ENCODE measurements at regions not wholly inside any gene's neighbourhood (a gene's known extent, or its start where the extent isn't known, plus 50 kb on each side); places are given as distances from the start of the nearest gene placed in this dataset.

DNA sequence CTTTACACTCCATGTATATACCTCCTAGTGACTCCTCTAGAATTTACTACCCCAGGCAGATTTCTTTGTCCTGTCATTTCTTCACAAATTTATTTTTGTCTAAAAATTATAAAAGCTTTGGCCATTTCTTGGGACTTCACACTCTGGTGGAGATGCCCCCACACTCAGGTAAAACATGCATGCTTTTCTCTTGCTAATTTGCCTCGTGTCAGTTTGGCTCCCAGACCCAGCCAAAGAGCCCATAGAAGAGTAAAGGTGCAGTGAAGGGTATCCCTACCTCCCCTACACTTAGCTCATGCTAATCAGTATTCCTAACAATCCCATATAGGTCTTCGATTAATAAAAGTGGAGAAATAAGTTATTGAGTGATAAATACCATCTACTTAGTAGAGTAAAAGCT, 256.5 kb upstream of the KRR1 start (continued):
- TF ChIP-seq, protein P1, sequence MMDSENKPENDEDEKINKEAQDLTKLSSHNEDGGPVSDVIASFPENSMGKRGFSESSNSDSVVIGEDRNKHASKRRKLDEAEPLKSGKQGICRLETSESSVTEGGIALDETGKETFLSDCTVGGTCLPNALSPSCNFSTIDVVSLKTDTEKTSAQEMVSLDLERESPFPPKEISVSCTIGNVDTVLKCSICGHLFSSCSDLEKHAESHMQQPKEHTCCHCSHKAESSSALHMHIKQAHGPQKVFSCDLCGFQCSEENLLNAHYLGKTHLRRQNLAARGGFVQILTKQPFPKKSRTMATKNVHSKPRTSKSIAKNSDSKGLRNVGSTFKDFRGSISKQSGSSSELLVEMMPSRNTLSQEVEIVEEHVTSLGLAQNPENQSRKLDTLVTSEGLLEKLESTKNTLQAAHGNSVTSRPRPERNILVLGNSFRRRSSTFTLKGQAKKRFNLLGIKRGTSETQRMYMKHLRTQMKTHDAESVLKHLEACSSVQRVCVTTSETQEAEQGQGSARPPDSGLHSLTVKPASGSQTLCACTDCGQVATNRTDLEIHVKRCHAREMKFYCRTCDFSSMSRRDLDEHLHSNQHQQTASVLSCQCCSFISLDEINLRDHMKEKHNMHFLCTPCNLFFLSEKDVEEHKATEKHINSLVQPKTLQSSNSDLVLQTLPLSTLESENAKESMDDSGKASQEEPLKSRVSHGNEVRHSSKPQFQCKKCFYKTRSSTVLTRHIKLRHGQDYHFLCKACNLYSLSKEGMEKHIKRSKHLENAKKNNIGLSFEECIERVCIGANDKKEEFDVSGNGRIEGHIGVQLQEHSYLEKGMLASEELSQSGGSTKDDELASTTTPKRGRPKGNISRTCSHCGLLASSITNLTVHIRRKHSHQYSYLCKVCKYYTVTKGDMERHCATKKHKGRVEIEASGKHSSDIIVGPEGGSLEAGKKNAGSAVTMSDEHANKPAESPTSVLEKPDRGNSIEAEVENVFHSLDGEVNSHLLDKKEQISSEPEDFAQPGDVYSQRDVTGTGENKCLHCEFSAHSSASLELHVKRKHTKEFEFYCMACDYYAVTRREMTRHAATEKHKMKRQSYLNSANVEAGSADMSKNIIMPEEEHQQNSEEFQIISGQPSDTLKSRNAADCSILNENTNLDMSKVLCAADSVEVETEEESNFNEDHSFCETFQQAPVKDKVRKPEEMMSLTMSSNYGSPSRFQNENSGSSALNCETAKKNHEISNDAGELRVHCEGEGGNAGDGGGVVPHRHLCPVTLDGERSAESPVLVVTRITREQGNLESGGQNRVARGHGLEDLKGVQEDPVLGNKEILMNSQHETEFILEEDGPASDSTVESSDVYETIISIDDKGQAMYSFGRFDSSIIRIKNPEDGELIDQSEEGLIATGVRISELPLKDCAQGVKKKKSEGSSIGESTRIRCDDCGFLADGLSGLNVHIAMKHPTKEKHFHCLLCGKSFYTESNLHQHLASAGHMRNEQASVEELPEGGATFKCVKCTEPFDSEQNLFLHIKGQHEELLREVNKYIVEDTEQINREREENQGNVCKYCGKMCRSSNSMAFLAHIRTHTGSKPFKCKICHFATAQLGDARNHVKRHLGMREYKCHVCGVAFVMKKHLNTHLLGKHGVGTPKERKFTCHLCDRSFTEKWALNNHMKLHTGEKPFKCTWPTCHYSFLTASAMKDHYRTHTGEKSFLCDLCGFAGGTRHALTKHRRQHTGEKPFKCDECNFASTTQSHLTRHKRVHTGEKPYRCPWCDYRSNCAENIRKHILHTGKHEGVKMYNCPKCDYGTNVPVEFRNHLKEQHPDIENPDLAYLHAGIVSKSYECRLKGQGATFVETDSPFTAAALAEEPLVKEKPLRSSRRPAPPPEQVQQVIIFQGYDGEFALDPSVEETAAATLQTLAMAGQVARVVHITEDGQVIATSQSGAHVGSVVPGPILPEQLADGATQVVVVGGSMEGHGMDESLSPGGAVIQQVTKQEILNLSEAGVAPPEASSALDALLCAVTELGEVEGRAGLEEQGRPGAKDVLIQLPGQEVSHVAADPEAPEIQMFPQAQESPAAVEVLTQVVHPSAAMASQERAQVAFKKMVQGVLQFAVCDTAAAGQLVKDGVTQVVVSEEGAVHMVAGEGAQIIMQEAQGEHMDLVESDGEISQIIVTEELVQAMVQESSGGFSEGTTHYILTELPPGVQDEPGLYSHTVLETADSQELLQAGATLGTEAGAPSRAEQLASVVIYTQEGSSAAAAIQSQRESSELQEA (CRISPR knock-in tag; IDR thresholded peaks at IDR 0.05; ENCODE audit: not compliant biosample characterization), result no peak
- TF ChIP-seq ZNF839 (CRISPR knock-in tag; IDR thresholded peaks at IDR 0.05; ENCODE audit: borderline replicate concordance) (no peak), KDM6A (CRISPR knock-in tag; IDR thresholded peaks at IDR 0.05; ENCODE audit: low read depth) (no peak)
- TF ChIP-seq, protein P2, sequence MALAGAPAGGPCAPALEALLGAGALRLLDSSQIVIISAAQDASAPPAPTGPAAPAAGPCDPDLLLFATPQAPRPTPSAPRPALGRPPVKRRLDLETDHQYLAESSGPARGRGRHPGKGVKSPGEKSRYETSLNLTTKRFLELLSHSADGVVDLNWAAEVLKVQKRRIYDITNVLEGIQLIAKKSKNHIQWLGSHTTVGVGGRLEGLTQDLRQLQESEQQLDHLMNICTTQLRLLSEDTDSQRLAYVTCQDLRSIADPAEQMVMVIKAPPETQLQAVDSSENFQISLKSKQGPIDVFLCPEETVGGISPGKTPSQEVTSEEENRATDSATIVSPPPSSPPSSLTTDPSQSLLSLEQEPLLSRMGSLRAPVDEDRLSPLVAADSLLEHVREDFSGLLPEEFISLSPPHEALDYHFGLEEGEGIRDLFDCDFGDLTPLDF (CRISPR knock-in tag; IDR thresholded peaks at IDR 0.05), result no peak
- TF ChIP-seq, protein P3, sequence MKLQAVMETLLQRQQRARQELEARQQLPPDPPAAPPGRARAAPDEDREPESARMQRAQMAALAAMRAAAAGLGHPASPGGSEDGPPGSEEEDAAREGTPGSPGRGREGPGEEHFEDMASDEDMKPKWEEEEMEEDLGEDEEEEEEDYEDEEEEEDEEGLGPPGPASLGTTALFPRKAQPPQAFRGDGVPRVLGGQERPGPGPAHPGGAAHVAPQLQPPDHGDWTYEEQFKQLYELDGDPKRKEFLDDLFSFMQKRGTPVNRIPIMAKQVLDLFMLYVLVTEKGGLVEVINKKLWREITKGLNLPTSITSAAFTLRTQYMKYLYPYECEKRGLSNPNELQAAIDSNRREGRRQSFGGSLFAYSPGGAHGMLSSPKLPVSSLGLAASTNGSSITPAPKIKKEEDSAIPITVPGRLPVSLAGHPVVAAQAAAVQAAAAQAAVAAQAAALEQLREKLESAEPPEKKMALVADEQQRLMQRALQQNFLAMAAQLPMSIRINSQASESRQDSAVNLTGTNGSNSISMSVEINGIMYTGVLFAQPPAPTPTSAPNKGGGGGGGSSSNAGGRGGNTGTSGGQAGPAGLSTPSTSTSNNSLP (IDR thresholded peaks at IDR 0.05; ENCODE audit: low read depth, low read length), result no peak
